Loucy (cell line): ENCODE measurements at regions not wholly inside any gene's neighbourhood (a gene's known extent, or its start where the extent isn't known, plus 50 kb on each side); places are given as distances from the start of the nearest gene placed in this dataset.

Experiments
- H2AFZ ChIP-seq: fragments of 200-600 bp; sonication (generic); 2 replicates; pipeline ENCODE4 v1.6.0; 2016; ENCODE audit warnings: antibody characterized with exemption, mild to moderate bottlenecking, low read length, moderate library complexity
- H3F3A ChIP-seq: fragments of 200-600 bp; 2 replicates; pipeline ENCODE4 v1.6.0; 2016; ENCODE audit warnings: antibody characterized with exemption, low read depth, mild to moderate bottlenecking
- H3K27me3 ChIP-seq: fragments of 200-600 bp; sonication (generic); 2 replicates; pipeline ENCODE4 v1.6.1; 2014; ENCODE audit warnings: low read length, mild to moderate bottlenecking; ENCODE audit not compliant: insufficient read depth, poor library complexity, severe bottlenecking
- H3K36me3 ChIP-seq: fragments of 200-600 bp; sonication (generic); 2 replicates; pipeline ENCODE4 v1.6.1; 2016; ENCODE audit warnings: low read length; ENCODE audit not compliant: insufficient read depth
- H3K4me1 ChIP-seq: fragments of 200-600 bp; sonication (generic); 2 replicates; pipeline ENCODE4 v1.5.1; 2014; ENCODE audit warnings: low read length, mild to moderate bottlenecking; ENCODE audit not compliant: insufficient read depth, poor library complexity, severe bottlenecking
- H3K4me2 ChIP-seq: fragments of 200-600 bp; sonication (generic); 2 replicates; pipeline ENCODE4 v1.6.0; 2014; ENCODE audit warnings: antibody characterized with exemption, low read length, low read depth, mild to moderate bottlenecking; ENCODE audit not compliant: poor library complexity, severe bottlenecking
- H3K4me3 ChIP-seq: fragments of 200-600 bp; sonication (generic); 2 replicates; pipeline ENCODE4 v1.5.1; 2014; ENCODE audit warnings: low read length, mild to moderate bottlenecking, mixed read lengths; ENCODE audit not compliant: poor library complexity, severe bottlenecking
- H3K79me2 ChIP-seq: fragments of 200-600 bp; sonication (generic); 2 replicates; pipeline ENCODE4 v1.6.1; 2014; ENCODE audit warnings: low read length; ENCODE audit not compliant: insufficient read depth
- H3K9ac ChIP-seq: fragments of 200-600 bp; sonication (generic); 2 replicates; pipeline ENCODE4 v1.6.0; 2014; ENCODE audit warnings: mild to moderate bottlenecking, low read depth, low read length, moderate library complexity; ENCODE audit not compliant: poor library complexity, severe bottlenecking
- H3K9me2 ChIP-seq: fragments of 200-600 bp; sonication (generic); replicated peaks from 2 replicates; pipeline ENCODE4 v1.6.1; 2016; ENCODE audit warnings: low read depth, low read length, mixed read lengths
- H3K9me3 ChIP-seq: fragments of 200-600 bp; sonication (generic); 2 replicates; pipeline ENCODE4 v1.6.1; 2014; ENCODE audit warnings: mild to moderate bottlenecking, antibody characterized with exemption, low read length, low read depth; ENCODE audit not compliant: insufficient read depth
- H4K20me1 ChIP-seq: fragments of 200-600 bp; sonication (generic); 2 replicates; pipeline ENCODE4 v1.6.0; 2014; ENCODE audit warnings: antibody characterized with exemption, low read length, mild to moderate bottlenecking; ENCODE audit not compliant: insufficient read depth, poor library complexity, severe bottlenecking
- CTCF ChIP-seq: fragments of 200-600 bp; sonication (generic); conservative IDR thresholded peaks from 2 replicates; pipeline ENCODE4 v1.5.1; 2014; ENCODE audit warnings: mild to moderate bottlenecking, antibody characterized with exemption, low read length
- EZH2phosphoT487 ChIP-seq: fragments of 200-600 bp; IDR thresholded peaks from 2 replicates; pipeline ENCODE4 v1.6.1; 2018; ENCODE audit warnings: antibody characterized with exemption, mild to moderate bottlenecking, moderate library complexity, borderline replicate concordance

- no peaks in the 10 kb centered on the region for H3K9me2 ChIP-seq
- no peaks in the 10 kb centered on the region for H3K36me3 ChIP-seq
- H2AFZ ChIP-seq: no peak overlapping the region
- H3K4me3 ChIP-seq: no peak overlapping the region
- no peak for TF ChIP-seq EZH2phosphoT487
- TF ChIP-seq CTCF: no peak
- no peak overlapping the region for H3K4me2 ChIP-seq
- H3K4me1 ChIP-seq: no peaks in the 10 kb centered on the region
- H3F3A ChIP-seq: no peaks in the 10 kb centered on the region
- H3K9me3 ChIP-seq: no peaks in the 10 kb centered on the region
- no peaks in the 10 kb centered on the region for H3K79me2 ChIP-seq
- H4K20me1 ChIP-seq: no peaks in the 10 kb centered on the region
- no peak overlapping the region for H3K9ac ChIP-seq
- H3K27me3 ChIP-seq: no peaks in the 10 kb centered on the region
These were observed 2184.4 kb upstream of the TENM3 start for GRCh38 chr4:180058691-180059215.

- H3K9me2 ChIP-seq: no peaks in the 10 kb centered on the region
- TF ChIP-seq CTCF (no peak), EZH2phosphoT487 (no peak)
- H3K9me3 ChIP-seq: no peaks in the 10 kb centered on the region
- H4K20me1 ChIP-seq: no peaks in the 10 kb centered on the region
- no peak overlapping the region for H3K4me3 ChIP-seq
- H3F3A ChIP-seq: no peaks in the 10 kb centered on the region
- no peaks in the 10 kb centered on the region for H3K36me3 ChIP-seq
- no peaks in the 10 kb centered on the region for H3K79me2 ChIP-seq
- no peaks in the 10 kb centered on the region for H3K4me1 ChIP-seq
- H2AFZ ChIP-seq: no peak overlapping the region
- H3K27me3 ChIP-seq: no peaks in the 10 kb centered on the region
- no peak overlapping the region for H3K9ac ChIP-seq
- H3K4me2 ChIP-seq: no peak overlapping the region
These were observed 2183.9 kb upstream of the TENM3 start for GRCh38 chr4:180059216-180059881.

DNA sequence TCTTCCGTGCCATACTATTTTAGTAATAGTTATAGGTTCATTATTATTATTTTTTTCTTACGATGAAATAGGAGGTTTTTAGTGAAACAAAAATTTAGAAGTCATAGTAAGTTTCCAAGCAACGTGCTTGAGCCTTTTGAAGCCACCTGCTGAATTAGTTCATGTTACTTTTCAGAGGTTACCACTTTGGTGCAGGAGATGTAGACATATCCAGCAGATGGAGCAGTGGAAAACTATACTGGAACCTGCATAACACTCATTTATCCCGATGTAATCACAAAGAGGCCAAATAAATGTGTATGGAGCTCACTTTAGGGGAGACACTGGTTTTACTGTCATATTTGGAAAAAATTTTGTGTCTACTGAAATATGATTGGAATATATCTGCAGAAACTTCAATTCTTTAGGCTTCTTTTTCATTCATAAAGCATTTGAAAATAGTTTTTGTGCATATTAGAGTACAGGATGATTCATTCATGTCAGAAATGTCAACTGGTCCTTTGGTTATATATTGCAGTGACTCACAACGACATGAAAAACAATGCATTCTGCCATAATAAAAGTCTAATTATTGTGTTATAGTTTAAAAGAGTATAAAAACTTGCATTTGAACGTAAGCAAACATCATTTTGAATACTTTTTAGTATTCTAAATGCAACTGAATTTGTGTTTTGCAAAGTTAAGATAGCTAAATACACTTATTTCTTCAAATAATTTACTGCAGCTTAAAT is 2182.9 kb upstream of the TENM3 start:
- H3K79me2 ChIP-seq: no peaks in the 10 kb centered on the region
- no peaks in the 10 kb centered on the region for H3K9me3 ChIP-seq
- no peaks in the 10 kb centered on the region for H3K36me3 ChIP-seq
- no peak overlapping the region for H3K4me2 ChIP-seq
- H2AFZ ChIP-seq: no peak overlapping the region
- H3K27me3 ChIP-seq: no peaks in the 10 kb centered on the region
- no peak overlapping the region for H3K4me3 ChIP-seq
- no peaks in the 10 kb centered on the region for H3K9me2 ChIP-seq
- no peak for TF ChIP-seq CTCF
- no peak for TF ChIP-seq EZH2phosphoT487
- H3K9ac ChIP-seq: no peak overlapping the region
- H3F3A ChIP-seq: no peaks in the 10 kb centered on the region
- no peaks in the 10 kb centered on the region for H4K20me1 ChIP-seq
- no peaks in the 10 kb centered on the region for H3K4me1 ChIP-seq
